Activated naive CD4-positive, alpha-beta T cell treated with anti-CD3 and anti-CD28 coated beads for 36 hours (primary cell): ENCODE measurements at regions not wholly inside any gene's neighbourhood (a gene's known extent, or its start where the extent isn't known, plus 50 kb on each side); places are given as distances from the start of the nearest gene placed in this dataset.

Experiments used
- CTCF ChIA-PET: fragments of 350-600 bp; sonication (Branson Sonifier 250); formaldehyde crosslinking; loops from one replicate; lab custom pipeline; 2021; ENCODE audit warnings: antibody characterized with exemption; lab: Charles Lee
- DNase-seq: peaks from one replicate; pipeline ENCODE4 v3.0.0-alpha.2; 2020
- H3K27ac Mint-ChIP-seq: one replicate; pipeline ENCODE4 v1.8.0; 2021; ENCODE audit warnings: mild to moderate bottlenecking, mixed read lengths
- H3K27me3 Mint-ChIP-seq: one replicate; pipeline ENCODE4 v1.8.0; 2021; ENCODE audit warnings: low read depth, mixed read lengths
- H3K36me3 Mint-ChIP-seq: one replicate; pipeline ENCODE4 v1.8.0; 2021; ENCODE audit warnings: low read depth, mixed read lengths
- H3K4me1 Mint-ChIP-seq: one replicate; pipeline ENCODE4 v1.8.0; 2021; ENCODE audit warnings: low read depth, mixed read lengths
- H3K4me3 Mint-ChIP-seq: one replicate; pipeline ENCODE4 v1.8.0; 2021; ENCODE audit warnings: mild to moderate bottlenecking, moderate library complexity, mixed read lengths
- H3K9me3 Mint-ChIP-seq: one replicate; pipeline ENCODE4 v1.8.0; 2021; ENCODE audit warnings: mixed read lengths
- intact Hi-C: fragments of 100-400 bp; cut with micrococcal nuclease; formaldehyde crosslinking; loops from one replicate; pipeline ENCODE4 v1.15.1; 2023

GRCh38 chr5:73231246-73231778 is 58.3 kb downstream of the TMEM174 start:
- Mint-ChIP-seq H3K4me3 (no peak overlapping the region), H3K27me3 (peaks cover 79% of the 10 kb centered on the region), H3K36me3 (no peaks in the 10 kb centered on the region), H3K4me1 (peaks cover 24% of the 10 kb centered on the region), H3K9me3 (no peaks in the 10 kb centered on the region), H3K27ac (no peak overlapping the region)
- no peak for DNase-seq
- CTCF ChIA-PET, result no interaction called here
- intact Hi-C loops, result loop anchor here (5.0 kb wide), 2 partner anchors 71 to 221 kb away; no protein-coding TSS in a partner anchor

DNA sequence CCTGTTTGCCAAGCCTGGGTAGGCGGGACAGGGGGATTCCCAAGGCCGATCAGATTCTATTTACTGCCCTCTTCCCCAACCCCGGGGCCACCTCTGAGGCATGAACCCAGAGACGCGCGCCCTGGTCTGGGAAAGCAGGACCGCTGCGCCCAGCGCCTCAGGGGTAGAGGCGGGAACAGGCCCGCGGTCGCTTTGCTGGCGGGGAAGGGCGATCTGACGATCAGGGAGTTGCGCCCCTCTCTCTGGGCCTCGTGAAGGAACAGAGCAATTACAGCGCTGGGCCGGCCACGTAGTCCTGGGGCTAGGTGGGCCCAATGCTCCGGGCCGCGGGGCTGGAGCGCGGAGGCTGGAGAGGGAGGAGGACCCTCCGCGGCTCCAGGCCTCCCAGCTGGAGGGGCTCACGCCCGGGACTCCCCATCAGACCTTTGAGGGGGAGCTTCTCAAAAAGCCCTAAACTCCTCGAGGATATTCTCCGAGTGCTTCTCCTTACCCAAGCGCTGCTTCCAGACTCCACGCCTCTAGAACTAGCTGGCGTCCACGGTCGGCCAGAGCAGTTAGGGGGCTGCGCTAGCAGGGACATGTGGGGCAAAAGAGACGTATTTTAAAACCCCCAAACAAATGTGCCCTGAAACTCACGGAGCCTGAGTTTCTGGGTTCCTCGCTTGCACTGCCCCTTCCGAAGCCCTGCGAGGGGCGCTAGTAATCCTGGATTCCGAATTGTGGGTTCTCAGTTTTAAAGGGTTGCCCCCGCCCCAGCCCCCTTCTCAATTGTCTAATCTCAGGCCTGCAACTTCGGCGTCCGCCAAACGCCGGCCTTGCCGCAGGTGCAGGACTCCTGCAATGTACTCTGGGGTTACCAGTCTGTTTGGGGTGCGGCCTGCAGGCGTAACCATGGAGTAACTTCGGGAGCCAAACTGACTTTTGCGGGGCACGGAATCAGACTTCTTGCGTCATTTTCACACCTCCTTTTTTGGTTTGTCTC is 57.6 kb downstream of the TMEM174 start:
- CTCF ChIA-PET, result interaction anchor here (1.8 kb wide), 1 partner anchor 15 kb away, joined by 6 read pairs; no protein-coding TSS in a partner anchor
- H3K36me3 Mint-ChIP-seq, result no peaks in the 10 kb centered on the region
- H3K27ac Mint-ChIP-seq, result no peak overlapping the region
- intact Hi-C loops, result loop anchor here (5.0 kb wide), 2 partner anchors 72 to 222 kb away; no protein-coding TSS in a partner anchor
- peaks cover 79% of the 10 kb centered on the region for H3K27me3 Mint-ChIP-seq
- no peaks in the 10 kb centered on the region for H3K9me3 Mint-ChIP-seq
- DNase-seq, result no peak
- no peak overlapping the region for H3K4me3 Mint-ChIP-seq
- H3K4me1 Mint-ChIP-seq, result peaks cover 24% of the 10 kb centered on the region

- intact Hi-C loops, result no loop called here
- peaks cover 24% of the 10 kb centered on the region for H3K4me1 Mint-ChIP-seq
- no peaks in the 10 kb centered on the region for H3K36me3 Mint-ChIP-seq
- CTCF ChIA-PET, result interaction anchor here (0.6 to 1.8 kb wide), 4 partner anchors 12 to 267 kb away, joined by 3 to 6 read pairs (median 4); no protein-coding TSS in a partner anchor
- peaks cover 76% of the 10 kb centered on the region for H3K27me3 Mint-ChIP-seq
- H3K4me3 Mint-ChIP-seq, result no peak overlapping the region
- DNase-seq, result no peak
- no peak overlapping the region for H3K27ac Mint-ChIP-seq
- no peaks in the 10 kb centered on the region for H3K9me3 Mint-ChIP-seq
These were observed 56.3 kb downstream of the TMEM174 start for GRCh38 chr5:73229271-73229670.

DNA sequence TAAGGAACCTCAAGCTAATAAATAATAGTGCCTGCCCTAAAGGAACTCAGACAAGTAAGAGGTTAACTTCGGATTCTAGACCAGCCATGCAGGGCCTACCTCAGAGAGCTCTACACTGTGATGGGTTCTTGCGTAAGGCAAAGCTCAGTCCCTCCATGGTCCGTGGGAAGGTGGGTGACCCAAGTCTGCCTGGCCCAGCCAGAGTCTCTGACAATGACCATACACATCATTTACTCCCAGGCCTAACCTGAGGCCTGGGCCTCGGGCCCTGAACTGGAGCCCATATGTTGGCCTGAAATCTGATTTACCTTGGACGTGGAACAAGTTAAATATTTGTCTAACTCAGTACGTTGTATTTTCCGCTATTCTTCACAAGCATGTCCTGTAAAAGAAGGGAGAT is 55.1 kb downstream of the TMEM174 start:
- no peaks in the 10 kb centered on the region for H3K36me3 Mint-ChIP-seq
- CTCF ChIA-PET, result interaction anchor here (0.6 to 1.0 kb wide), 2 partner anchors 12 to 82 kb away, joined by 3 read pairs; no protein-coding TSS in a partner anchor
- intact Hi-C loops, result no loop called here
- no peak overlapping the region for H3K27ac Mint-ChIP-seq
- H3K4me1 Mint-ChIP-seq, result peaks cover 20% of the 10 kb centered on the region
- H3K27me3 Mint-ChIP-seq, result peaks cover 72% of the 10 kb centered on the region
- H3K9me3 Mint-ChIP-seq, result no peaks in the 10 kb centered on the region
- DNase-seq, result no peak
- H3K4me3 Mint-ChIP-seq, result no peak overlapping the region
